ENCODE measurements at regions not wholly inside any gene's neighbourhood (a gene's known extent, or its start where the extent isn't known, plus 50 kb on each side); places are given as distances from the start of the nearest gene placed in this dataset.

DNA sequence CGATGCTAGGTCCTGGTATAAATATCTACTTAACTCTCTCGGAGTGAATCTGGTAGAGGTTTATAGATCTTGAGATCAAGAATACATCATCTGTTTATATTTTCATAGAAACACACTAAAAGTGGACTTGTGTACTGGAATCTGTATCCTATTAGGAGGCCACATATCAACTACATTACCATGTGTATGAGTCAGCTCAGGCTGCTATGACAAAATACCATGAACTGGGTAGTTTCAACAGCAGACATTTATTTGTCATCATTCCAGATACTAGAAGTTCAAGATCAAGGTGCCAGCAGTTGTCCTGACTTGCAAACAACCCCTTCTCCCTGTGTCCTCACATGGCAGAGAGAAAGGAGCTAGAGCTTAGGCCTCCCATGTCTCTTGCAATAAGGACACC lies 113.9 kb upstream of the PFKP start:
- no peak overlapping the region for H3K9ac ChIP-seq (ENCODE audit: low read depth, low read length)
- no peak for ATAC-seq (ENCODE audit: insufficient read depth, low read depth)
- H3K4me3 ChIP-seq (ENCODE audit: low read depth in 1 of 2, low read length in 2 of 2), result no peak overlapping the region
- H4K20me1 ChIP-seq (ENCODE audit: insufficient read depth, low read length), result no peaks in the 10 kb centered on the region
- no peaks in the 10 kb centered on the region for H3K4me1 ChIP-seq (ENCODE audit: insufficient read depth, low read length)
- H3K9me3 ChIP-seq (ENCODE audit: insufficient read depth, low read length, severe bottlenecking), result no peaks in the 10 kb centered on the region
- no peak for DNase-seq
- H3K79me2 ChIP-seq (ENCODE audit: insufficient read depth, low read length), result no peaks in the 10 kb centered on the region
- H3K27me3 ChIP-seq (ENCODE audit: insufficient read depth, low read length, poor library complexity), result no peaks in the 10 kb centered on the region
- H3K36me3 ChIP-seq (ENCODE audit: insufficient read depth, low read length), result no peaks in the 10 kb centered on the region
- H3K27ac ChIP-seq (ENCODE audit: low read length), result no peak overlapping the region
- H2AFZ ChIP-seq (ENCODE audit: low read depth, low read length), result no peak overlapping the region
- no peak for TF ChIP-seq EZH2 (IDR thresholded peaks at IDR 0.05; ENCODE audit: borderline replicate concordance, low read depth, low read length, severe bottlenecking)
- TF ChIP-seq, protein P1, sequence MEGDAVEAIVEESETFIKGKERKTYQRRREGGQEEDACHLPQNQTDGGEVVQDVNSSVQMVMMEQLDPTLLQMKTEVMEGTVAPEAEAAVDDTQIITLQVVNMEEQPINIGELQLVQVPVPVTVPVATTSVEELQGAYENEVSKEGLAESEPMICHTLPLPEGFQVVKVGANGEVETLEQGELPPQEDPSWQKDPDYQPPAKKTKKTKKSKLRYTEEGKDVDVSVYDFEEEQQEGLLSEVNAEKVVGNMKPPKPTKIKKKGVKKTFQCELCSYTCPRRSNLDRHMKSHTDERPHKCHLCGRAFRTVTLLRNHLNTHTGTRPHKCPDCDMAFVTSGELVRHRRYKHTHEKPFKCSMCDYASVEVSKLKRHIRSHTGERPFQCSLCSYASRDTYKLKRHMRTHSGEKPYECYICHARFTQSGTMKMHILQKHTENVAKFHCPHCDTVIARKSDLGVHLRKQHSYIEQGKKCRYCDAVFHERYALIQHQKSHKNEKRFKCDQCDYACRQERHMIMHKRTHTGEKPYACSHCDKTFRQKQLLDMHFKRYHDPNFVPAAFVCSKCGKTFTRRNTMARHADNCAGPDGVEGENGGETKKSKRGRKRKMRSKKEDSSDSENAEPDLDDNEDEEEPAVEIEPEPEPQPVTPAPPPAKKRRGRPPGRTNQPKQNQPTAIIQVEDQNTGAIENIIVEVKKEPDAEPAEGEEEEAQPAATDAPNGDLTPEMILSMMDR (IDR thresholded peaks at IDR 0.05; ENCODE audit: borderline replicate concordance, extremely low read depth, low read length, poor library complexity, severe bottlenecking), result no peak
- no peak overlapping the region for H3K4me2 ChIP-seq (ENCODE audit: insufficient read depth, low read length)

DNA sequence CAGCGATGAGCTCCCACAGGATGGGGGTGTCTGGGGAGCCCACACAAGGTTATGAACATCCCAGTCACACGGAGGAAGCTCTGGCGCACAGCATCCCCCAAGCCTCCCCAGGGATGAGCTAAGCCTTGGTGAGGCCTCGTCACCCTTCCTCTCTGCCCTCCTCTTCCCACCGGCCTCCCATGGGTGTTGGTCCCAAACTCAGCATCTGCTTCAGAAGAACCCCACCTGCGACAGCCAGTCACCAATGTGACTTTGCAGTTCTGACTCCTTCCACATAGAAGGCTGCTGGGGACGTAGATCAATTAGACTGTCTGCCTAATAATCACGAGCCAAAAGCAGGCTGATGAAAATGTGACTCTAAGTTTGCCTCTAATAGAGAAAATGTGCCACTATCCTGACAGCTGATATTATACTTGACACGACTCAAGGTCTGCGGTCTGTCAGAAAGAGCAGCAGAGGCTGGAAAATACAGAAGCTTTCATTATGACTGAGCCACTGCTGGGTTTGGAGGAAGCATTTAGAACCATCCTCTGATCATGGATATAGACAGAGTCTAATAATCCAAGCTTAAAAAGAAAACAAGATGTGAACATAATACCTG lies 116.0 kb upstream of the PFKP start:
- DNase-seq, result no peak
- H3K27me3 ChIP-seq (ENCODE audit: insufficient read depth, low read length, poor library complexity), result no peaks in the 10 kb centered on the region
- no peak for ATAC-seq (ENCODE audit: insufficient read depth, low read depth)
- TF ChIP-seq, protein P1 (IDR thresholded peaks at IDR 0.05; ENCODE audit: borderline replicate concordance, extremely low read depth, low read length, poor library complexity, severe bottlenecking), result no peak
- no peak for TF ChIP-seq EZH2 (IDR thresholded peaks at IDR 0.05; ENCODE audit: borderline replicate concordance, low read depth, low read length, severe bottlenecking)
- H3K36me3 ChIP-seq (ENCODE audit: insufficient read depth, low read length), result no peaks in the 10 kb centered on the region
- H3K9ac ChIP-seq (ENCODE audit: low read depth, low read length), result no peak overlapping the region
- no peak overlapping the region for H3K4me2 ChIP-seq (ENCODE audit: insufficient read depth, low read length)
- H3K4me1 ChIP-seq (ENCODE audit: insufficient read depth, low read length), result no peaks in the 10 kb centered on the region
- H3K79me2 ChIP-seq (ENCODE audit: insufficient read depth, low read length), result no peaks in the 10 kb centered on the region
- no peak overlapping the region for H3K4me3 ChIP-seq (ENCODE audit: low read depth in 1 of 2, low read length in 2 of 2)
- H3K27ac ChIP-seq (ENCODE audit: low read length), result no peak overlapping the region
- no peaks in the 10 kb centered on the region for H4K20me1 ChIP-seq (ENCODE audit: insufficient read depth, low read length)
- H3K9me3 ChIP-seq (ENCODE audit: insufficient read depth, low read length, severe bottlenecking), result no peaks in the 10 kb centered on the region
- no peak overlapping the region for H2AFZ ChIP-seq (ENCODE audit: low read depth, low read length)

DNA sequence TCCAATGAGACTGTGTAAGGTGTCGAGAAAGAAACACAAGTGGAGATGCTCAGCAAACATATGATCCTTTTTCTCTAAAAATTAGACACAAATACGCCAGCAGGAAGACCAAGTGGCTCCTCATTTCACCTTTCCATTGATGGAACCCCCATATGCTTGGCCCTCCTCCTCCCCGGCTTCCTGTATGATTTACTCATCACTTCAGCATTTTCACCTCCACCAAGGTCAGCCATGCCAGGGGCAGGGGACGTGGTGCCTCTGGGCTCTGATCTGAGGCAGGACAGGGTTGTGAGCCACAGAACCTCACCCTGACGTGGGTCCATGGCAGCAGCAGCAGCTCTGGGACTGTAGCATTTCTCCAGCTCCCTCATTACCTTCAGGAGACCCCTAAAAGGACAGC lies 116.8 kb upstream of the PFKP start:
- Histone ChIP-seq H3K4me1 (ENCODE audit: insufficient read depth, low read length) (no peaks in the 10 kb centered on the region), H3K4me3 (ENCODE audit: low read depth in 1 of 2, low read length in 2 of 2) (no peak overlapping the region), H3K4me2 (ENCODE audit: insufficient read depth, low read length) (no peak overlapping the region), H4K20me1 (ENCODE audit: insufficient read depth, low read length) (no peaks in the 10 kb centered on the region), H3K27ac (ENCODE audit: low read length) (no peak overlapping the region), H3K27me3 (ENCODE audit: insufficient read depth, low read length, poor library complexity) (no peaks in the 10 kb centered on the region), H3K9ac (ENCODE audit: low read depth, low read length) (no peak overlapping the region), H3K79me2 (ENCODE audit: insufficient read depth, low read length) (no peaks in the 10 kb centered on the region), H3K36me3 (ENCODE audit: insufficient read depth, low read length) (no peaks in the 10 kb centered on the region), H3K9me3 (ENCODE audit: insufficient read depth, low read length, severe bottlenecking) (no peaks in the 10 kb centered on the region), H2AFZ (ENCODE audit: low read depth, low read length) (no peak overlapping the region)
- ATAC-seq (ENCODE audit: insufficient read depth, low read depth), result no peak
- TF ChIP-seq EZH2 (IDR thresholded peaks at IDR 0.05; ENCODE audit: borderline replicate concordance, low read depth, low read length, severe bottlenecking), result no peak
- TF ChIP-seq, protein P1 (IDR thresholded peaks at IDR 0.05; ENCODE audit: borderline replicate concordance, extremely low read depth, low read length, poor library complexity, severe bottlenecking), result no peak
- no peak for DNase-seq

Measured in DND-41 (cell line).